ENCODE measurements at regions not wholly inside any gene's neighbourhood (a gene's known extent, or its start where the extent isn't known, plus 50 kb on each side); places are given as distances from the start of the nearest gene placed in this dataset.

- no peak overlapping the region for H3K4me3 ChIP-seq (ENCODE audit: low read length, poor library complexity, severe bottlenecking)
- no peaks in the 10 kb centered on the region for H3F3A ChIP-seq (ENCODE audit: low read depth)
- H3K9me3 ChIP-seq (ENCODE audit: insufficient read depth, low read depth, low read length), result no peaks in the 10 kb centered on the region
- H2AFZ ChIP-seq (ENCODE audit: low read length), result no peak overlapping the region
- H3K27me3 ChIP-seq (ENCODE audit: insufficient read depth, low read length, poor library complexity, severe bottlenecking), result no peaks in the 10 kb centered on the region
- no peaks in the 10 kb centered on the region for H3K9me2 ChIP-seq (replicated peaks; ENCODE audit: low read depth, low read length)
- TF ChIP-seq EZH2phosphoT487 (IDR thresholded peaks at IDR 0.05; ENCODE audit: borderline replicate concordance), result no peak
- no peak for TF ChIP-seq CTCF (conservative IDR thresholded peaks at IDR 0.05; ENCODE audit: low read length)
- no peaks in the 10 kb centered on the region for H3K79me2 ChIP-seq (ENCODE audit: insufficient read depth, low read length)
- H3K4me1 ChIP-seq (ENCODE audit: insufficient read depth, low read length, poor library complexity, severe bottlenecking), result no peaks in the 10 kb centered on the region
- H3K36me3 ChIP-seq (ENCODE audit: insufficient read depth, low read length), result no peaks in the 10 kb centered on the region
- H3K4me2 ChIP-seq (ENCODE audit: low read depth, low read length, poor library complexity, severe bottlenecking), result no peak overlapping the region
- no peaks in the 10 kb centered on the region for H4K20me1 ChIP-seq (ENCODE audit: insufficient read depth, low read length, poor library complexity, severe bottlenecking)
- H3K9ac ChIP-seq (ENCODE audit: low read depth, low read length, poor library complexity, severe bottlenecking), result no peak overlapping the region
Measured at GRCh38 chr13:63199508-63199907, 1783.9 kb upstream of the PCDH20 start.

DNA sequence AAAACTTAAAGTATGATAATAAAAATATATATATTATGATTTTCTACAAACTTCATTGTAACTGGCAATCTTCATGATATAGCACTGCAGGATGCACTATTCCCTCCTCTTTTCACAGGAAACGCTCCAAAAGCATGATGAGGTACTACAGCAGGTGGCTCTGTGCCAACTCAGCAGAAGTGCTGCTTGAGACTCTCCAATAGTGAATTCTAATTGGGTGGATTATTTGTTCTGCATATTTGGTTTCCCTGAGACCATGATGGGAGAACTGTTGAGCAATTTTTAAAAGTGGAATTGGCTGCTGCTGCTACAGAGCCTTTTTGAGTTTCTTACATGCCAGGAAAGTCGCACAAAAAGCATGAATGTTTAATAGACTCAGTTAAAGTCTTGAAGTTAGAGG, 1782.4 kb upstream of the PCDH20 start:
- Histone ChIP-seq H3K9ac (ENCODE audit: low read depth, low read length, poor library complexity, severe bottlenecking) (no peak overlapping the region), H3K36me3 (ENCODE audit: insufficient read depth, low read length) (no peaks in the 10 kb centered on the region), H3K4me1 (ENCODE audit: insufficient read depth, low read length, poor library complexity, severe bottlenecking) (no peaks in the 10 kb centered on the region), H3K4me2 (ENCODE audit: low read depth, low read length, poor library complexity, severe bottlenecking) (no peak overlapping the region), H3K9me3 (ENCODE audit: insufficient read depth, low read depth, low read length) (no peaks in the 10 kb centered on the region), H3K9me2 (replicated peaks; ENCODE audit: low read depth, low read length) (no peaks in the 10 kb centered on the region), H2AFZ (ENCODE audit: low read length) (no peak overlapping the region), H3K4me3 (ENCODE audit: low read length, poor library complexity, severe bottlenecking) (no peak overlapping the region), H4K20me1 (ENCODE audit: insufficient read depth, low read length, poor library complexity, severe bottlenecking) (no peaks in the 10 kb centered on the region), H3K27me3 (ENCODE audit: insufficient read depth, low read length, poor library complexity, severe bottlenecking) (no peaks in the 10 kb centered on the region), H3K79me2 (ENCODE audit: insufficient read depth, low read length) (no peaks in the 10 kb centered on the region), H3F3A (ENCODE audit: low read depth) (no peaks in the 10 kb centered on the region)
- TF ChIP-seq EZH2phosphoT487 (IDR thresholded peaks at IDR 0.05; ENCODE audit: borderline replicate concordance), result no peak
- TF ChIP-seq CTCF (conservative IDR thresholded peaks at IDR 0.05; ENCODE audit: low read length), result no peak

DNA sequence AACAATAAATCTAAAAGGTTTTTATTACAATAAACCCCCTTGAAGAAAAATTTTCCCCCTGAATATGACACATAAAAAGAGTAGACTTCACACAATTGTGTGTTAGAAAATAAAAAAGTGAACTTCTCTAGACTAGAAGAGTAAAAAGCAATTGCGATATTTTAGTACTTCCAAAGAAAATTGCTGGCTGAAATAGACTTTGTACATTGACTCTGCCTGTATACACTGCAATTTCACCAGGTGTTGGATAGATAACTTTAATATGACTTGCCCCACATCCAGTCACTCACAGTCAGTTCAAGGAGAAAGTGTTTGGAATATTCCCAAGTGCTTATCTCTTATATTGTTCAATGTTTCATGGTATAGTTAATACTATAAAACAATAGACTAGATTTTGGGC, 1780.1 kb upstream of the PCDH20 start:
- H3K4me3 ChIP-seq (ENCODE audit: low read length, poor library complexity, severe bottlenecking), result no peak overlapping the region
- no peaks in the 10 kb centered on the region for H3K9me3 ChIP-seq (ENCODE audit: insufficient read depth, low read depth, low read length)
- no peaks in the 10 kb centered on the region for H3K9me2 ChIP-seq (replicated peaks; ENCODE audit: low read depth, low read length)
- H3K79me2 ChIP-seq (ENCODE audit: insufficient read depth, low read length), result no peaks in the 10 kb centered on the region
- no peaks in the 10 kb centered on the region for H3F3A ChIP-seq (ENCODE audit: low read depth)
- no peak overlapping the region for H3K4me2 ChIP-seq (ENCODE audit: low read depth, low read length, poor library complexity, severe bottlenecking)
- H3K36me3 ChIP-seq (ENCODE audit: insufficient read depth, low read length), result no peaks in the 10 kb centered on the region
- H3K4me1 ChIP-seq (ENCODE audit: insufficient read depth, low read length, poor library complexity, severe bottlenecking), result no peaks in the 10 kb centered on the region
- no peaks in the 10 kb centered on the region for H4K20me1 ChIP-seq (ENCODE audit: insufficient read depth, low read length, poor library complexity, severe bottlenecking)
- H2AFZ ChIP-seq (ENCODE audit: low read length), result no peak overlapping the region
- TF ChIP-seq CTCF (conservative IDR thresholded peaks at IDR 0.05; ENCODE audit: low read length) (no peak), EZH2phosphoT487 (IDR thresholded peaks at IDR 0.05; ENCODE audit: borderline replicate concordance) (no peak)
- H3K27me3 ChIP-seq (ENCODE audit: insufficient read depth, low read length, poor library complexity, severe bottlenecking), result no peaks in the 10 kb centered on the region
- H3K9ac ChIP-seq (ENCODE audit: low read depth, low read length, poor library complexity, severe bottlenecking), result no peak overlapping the region

All from Loucy (cell line).